GM23338 (cell line): ENCODE measurements at regions not wholly inside any gene's neighbourhood (a gene's known extent, or its start where the extent isn't known, plus 50 kb on each side); places are given as distances from the start of the nearest gene placed in this dataset.

Experiments
- ATAC-seq: fragments of 200-7000 bp; cut with Tn5 transposase; 3 replicates; pipeline ENCODE4 v1.9.1; 2020
- DNase-seq: peaks from one replicate; pipeline ENCODE4 v3.0.0-alpha.2; 2015; ENCODE audit warnings: low spot score
- H2AFZ ChIP-seq: fragments of 200-600 bp; sonication (generic); 2 replicates; pipeline ENCODE4 v1.8.0; 2016; ENCODE audit warnings: antibody characterized with exemption, mild to moderate bottlenecking, moderate library complexity
- H3F3A ChIP-seq: fragments of 200-600 bp; sonication (generic); replicated peaks from 2 replicates; pipeline ENCODE4 v1.8.0; 2017; ENCODE audit warnings: antibody characterized with exemption, mixed run types, low read depth
- H3K27ac ChIP-seq: fragments of 200-600 bp; sonication (generic); 2 replicates; pipeline ENCODE4 v1.6.1; 2016; ENCODE audit warnings: low read depth
- H3K27me3 ChIP-seq: fragments of 200-600 bp; sonication (generic); 2 replicates; pipeline ENCODE4 v1.8.0; 2016; ENCODE audit warnings: mild to moderate bottlenecking, mixed run types, moderate library complexity; ENCODE audit not compliant: insufficient read depth
- H3K36me3 ChIP-seq: fragments of 200-600 bp; sonication (generic); 2 replicates; pipeline ENCODE4 v1.8.0; 2016; ENCODE audit warnings: mild to moderate bottlenecking; ENCODE audit not compliant: insufficient read depth
- H3K4me1 ChIP-seq: fragments of 200-600 bp; sonication (generic); 2 replicates; pipeline ENCODE4 v1.8.0; 2016; ENCODE audit warnings: mild to moderate bottlenecking, moderate library complexity; ENCODE audit not compliant: insufficient read depth
- H3K4me2 ChIP-seq: fragments of 200-600 bp; sonication (generic); 2 replicates; pipeline ENCODE4 v1.7.1; 2017; ENCODE audit warnings: mixed run types
- H3K4me3 ChIP-seq: fragments of 200-600 bp; sonication (generic); 2 replicates; pipeline ENCODE4 v1.6.1; 2016; ENCODE audit warnings: mixed run types
- H3K79me2 ChIP-seq: fragments of 200-600 bp; sonication (generic); replicated peaks from 2 replicates; pipeline ENCODE4 v1.8.0; 2017; ENCODE audit warnings: mild to moderate bottlenecking; ENCODE audit not compliant: insufficient read depth
- H3K9me2 ChIP-seq: fragments of 200-600 bp; sonication (generic); 2 replicates; pipeline ENCODE4 v1.8.0; 2017; ENCODE audit not compliant: insufficient read depth
- H4K20me1 ChIP-seq: fragments of 200-600 bp; sonication (generic); replicated peaks from 2 replicates; pipeline ENCODE4 v1.8.0; 2017; ENCODE audit warnings: mild to moderate bottlenecking; ENCODE audit not compliant: insufficient read depth
- H3K27ac Mint-ChIP-seq: 2 replicates; pipeline ENCODE4 v1.8.0; 2020; ENCODE audit warnings: inconsistent platforms, mild to moderate bottlenecking, moderate library complexity, mixed read lengths
- H3K27me3 Mint-ChIP-seq: 3 replicates; pipeline ENCODE4 v1.8.0; 2022; ENCODE audit warnings: low read depth, mild to moderate bottlenecking, moderate library complexity, mixed read lengths, inconsistent platforms; ENCODE audit not compliant: insufficient read depth, poor library complexity
- H3K36me3 Mint-ChIP-seq: 3 replicates; pipeline ENCODE4 v1.8.0; 2021; ENCODE audit warnings: low read depth, mild to moderate bottlenecking, inconsistent platforms, moderate library complexity, mixed read lengths
- H3K4me1 Mint-ChIP-seq: 3 replicates; pipeline ENCODE4 v1.8.0; 2020; ENCODE audit warnings: mild to moderate bottlenecking, inconsistent platforms, mixed read lengths
- H3K4me3 Mint-ChIP-seq: 3 replicates; pipeline ENCODE4 v1.8.0; 2021; ENCODE audit warnings: moderate library complexity, mild to moderate bottlenecking, inconsistent platforms, mixed read lengths
- H3K9me3 Mint-ChIP-seq: 3 replicates; pipeline ENCODE4 v1.8.0; 2020; ENCODE audit warnings: moderate library complexity, mild to moderate bottlenecking, inconsistent platforms, mixed read lengths
- CREB1 ChIP-seq: fragments of 250-450 bp; sonication (Bioruptor Pico); IDR thresholded peaks from 2 replicates; pipeline ENCODE4 v1.5.0; 2020; ENCODE audit warnings: low read depth, mild to moderate bottlenecking, moderate library complexity
- ETS1 ChIP-seq: IDR thresholded peaks from 2 replicates; pipeline ENCODE4 v1.6.1; 2016; ENCODE audit warnings: antibody characterized with exemption
- EZH2 ChIP-seq: fragments of 200-600 bp; sonication (generic); IDR thresholded peaks from one replicate; pipeline ENCODE4 v1.8.0; 2017; ENCODE audit warnings: antibody characterized with exemption, mild to moderate bottlenecking, low read depth; ENCODE audit not compliant: unreplicated experiment
- REST ChIP-seq: IDR thresholded peaks from one replicate; pipeline ENCODE4 v1.6.1; 2018; ENCODE audit warnings: antibody characterized with exemption; ENCODE audit not compliant: unreplicated experiment
- ZNF462 ChIP-seq: fragments of 250-450 bp; sonication (Bioruptor Pico); IDR thresholded peaks from 2 replicates; pipeline ENCODE4 v1.5.0; 2020; ENCODE audit warnings: mild to moderate bottlenecking, moderate library complexity

- peaks cover 2% of the 10 kb centered on the region for H3K27me3 Mint-ChIP-seq
- no peak overlapping the region for H2AFZ ChIP-seq
- H3K27ac ChIP-seq, result no peak overlapping the region
- no peak overlapping the region for H3K27ac Mint-ChIP-seq
- no peak overlapping the region for H3K4me3 Mint-ChIP-seq
- no peaks in the 10 kb centered on the region for H3K79me2 ChIP-seq
- H3K36me3 Mint-ChIP-seq, result no peaks in the 10 kb centered on the region; the same call in 2 of the 3 replicates
- H3K4me2 ChIP-seq, result no peak overlapping the region
- H3K4me3 ChIP-seq, result no peak overlapping the region
- no peaks in the 10 kb centered on the region for H4K20me1 ChIP-seq
- no peaks in the 10 kb centered on the region for H3K27me3 ChIP-seq
- DNase-seq (no peak), ATAC-seq (no peak)
- no peaks in the 10 kb centered on the region for H3F3A ChIP-seq
- TF ChIP-seq CREB1 (CRISPR knock-in tag), result no peak
- TF ChIP-seq ETS1, result no peak
- no peak for TF ChIP-seq ZNF462
- TF ChIP-seq REST, result no peak
- TF ChIP-seq EZH2, result no peak
- H3K9me3 Mint-ChIP-seq, result no peaks in the 10 kb centered on the region
- H3K9me2 ChIP-seq, result no peaks in the 10 kb centered on the region; the same call in 1 of the 2 replicates
- no peaks in the 10 kb centered on the region for H3K36me3 ChIP-seq
- peaks cover 26% of the 10 kb centered on the region for H3K4me1 ChIP-seq
- peaks cover 48% of the 10 kb centered on the region for H3K4me1 Mint-ChIP-seq
These were observed 109.2 kb downstream of the SH3TC2 start for GRCh38 chr5:148953711-148954110.
